HEK293 (cell line): ENCODE measurements at regions not wholly inside any gene's neighbourhood (a gene's known extent, or its start where the extent isn't known, plus 50 kb on each side); places are given as distances from the start of the nearest gene placed in this dataset.

Experiments
- CTCF ChIA-PET: fragments of 350-600 bp; formaldehyde crosslinking; extraction: SDS; loops from one replicate; lab custom pipeline; 2021; ENCODE audit warnings: antibody characterized with exemption; lab: Yijun Ruan, JAX
- POLR2A ChIA-PET: fragments of 300-600 bp; formaldehyde crosslinking; extraction: SDS; loops from one replicate; lab custom pipeline; 2020; ENCODE audit warnings: antibody characterized with exemption, inconsistent platforms; lab: Yijun Ruan, JAX
- H3K27ac ChIP-seq: fragments of 200-500 bp; sonication (Bioruptor generic); 2 replicates; pipeline ENCODE4 v1.5.1; 2014; ENCODE audit warnings: low read depth, low read length, control low read depth, inconsistent platforms; ENCODE audit errors: extremely low read depth
- H3K36me3 ChIP-seq, 2 experiments: fragments of 200-500 bp in 1 of 2; sonication (Bioruptor generic) in 1 of 2; 1 replicate in 1 of 2; 2 replicates in 1 of 2; pipeline ENCODE4 v1.5.1; 2014 to 2017; ENCODE audit warnings: inconsistent platforms in 2 of 2, low read length in 2 of 2; ENCODE audit not compliant: control insufficient read depth in 2 of 2, insufficient read depth in 1 of 2
- H3K4me1 ChIP-seq: fragments of 200-500 bp; sonication (Bioruptor generic); 2 replicates; pipeline ENCODE4 v1.5.1; 2014; ENCODE audit warnings: mild to moderate bottlenecking, low read length, inconsistent platforms; ENCODE audit not compliant: control insufficient read depth, insufficient read depth
- H3K4me3 ChIP-seq: 2 replicates; pipeline ENCODE4 v1.5.1; 2011; ENCODE audit warnings: low read depth, mild to moderate bottlenecking, control low read depth, low read length, moderate library complexity
- H3K9me3 ChIP-seq: fragments of 200-500 bp; sonication (Bioruptor generic); 2 replicates; pipeline ENCODE4 v1.5.1; 2014; ENCODE audit warnings: low read depth, low read length, inconsistent platforms; ENCODE audit not compliant: control insufficient read depth, insufficient read depth
- PRDM1 ChIP-seq: fragments of 450-650 bp; formaldehyde crosslinking; IDR thresholded peaks from 2 replicates; pipeline ENCODE4; 2016; ENCODE audit warnings: missing biosample characterization, missing genetic modification characterization
- PRDM2 ChIP-seq: fragments of 450-650 bp; formaldehyde crosslinking; IDR thresholded peaks from 2 replicates; pipeline ENCODE4 v1.5.1; 2016; ENCODE audit warnings: missing biosample characterization, missing genetic modification characterization, borderline replicate concordance
- REST ChIP-seq: fragments of 450-650 bp; formaldehyde crosslinking; IDR thresholded peaks from 2 replicates; pipeline ENCODE4 v1.5.1; 2016; ENCODE audit warnings: missing biosample characterization, missing genetic modification characterization
- SCRT2 ChIP-seq: fragments of 450-650 bp; formaldehyde crosslinking; IDR thresholded peaks from 2 replicates; pipeline ENCODE4 v1.5.1; 2016; ENCODE audit warnings: missing biosample characterization, missing genetic modification characterization
- SP7 ChIP-seq: fragments of 450-650 bp; formaldehyde crosslinking; IDR thresholded peaks from 2 replicates; pipeline ENCODE4 v1.5.1; 2016; ENCODE audit warnings: missing biosample characterization, missing genetic modification characterization
- ZBTB17 ChIP-seq: fragments of 450-650 bp; formaldehyde crosslinking; IDR thresholded peaks from 2 replicates; pipeline ENCODE4 v1.5.1; 2016; ENCODE audit warnings: missing biosample characterization, missing genetic modification characterization
- ZBTB48 ChIP-seq: fragments of 450-650 bp; formaldehyde crosslinking; IDR thresholded peaks from 2 replicates; pipeline ENCODE4 v1.5.1; 2016; ENCODE audit warnings: missing biosample characterization, missing genetic modification characterization
- ZBTB7A ChIP-seq: fragments of 450-650 bp; formaldehyde crosslinking; IDR thresholded peaks from 2 replicates; pipeline ENCODE4 v1.5.1; 2016; ENCODE audit warnings: low read depth, missing biosample characterization, missing genetic modification characterization
- ZNF121 ChIP-seq: fragments of 450-650 bp; formaldehyde crosslinking; IDR thresholded peaks from 2 replicates; pipeline ENCODE4 v1.5.1; 2016; ENCODE audit warnings: missing biosample characterization, missing genetic modification characterization
- ZNF23 ChIP-seq: fragments of 450-650 bp; formaldehyde crosslinking; IDR thresholded peaks from 2 replicates; pipeline ENCODE4 v1.5.1; 2016; ENCODE audit warnings: missing biosample characterization, missing genetic modification characterization, borderline replicate concordance
- ZNF292 ChIP-seq: fragments of 450-650 bp; formaldehyde crosslinking; IDR thresholded peaks from 2 replicates; pipeline ENCODE4 v1.5.1; 2016; ENCODE audit warnings: low read depth, missing biosample characterization, missing genetic modification characterization, borderline replicate concordance
- ZNF426 ChIP-seq: fragments of 450-650 bp; formaldehyde crosslinking; IDR thresholded peaks from 2 replicates; pipeline ENCODE4 v1.5.1; 2017; ENCODE audit warnings: missing biosample characterization, missing genetic modification characterization, mild to moderate bottlenecking, inconsistent platforms, moderate library complexity
- ZNF518A ChIP-seq: fragments of 450-650 bp; formaldehyde crosslinking; conservative IDR thresholded peaks from 2 replicates; pipeline ENCODE4 v1.5.1; 2016; ENCODE audit warnings: low read depth, missing biosample characterization, missing genetic modification characterization
- ZNF529 ChIP-seq: fragments of 450-650 bp; formaldehyde crosslinking; IDR thresholded peaks from 2 replicates; pipeline ENCODE4 v1.5.1; 2017; ENCODE audit warnings: missing genetic modification characterization, missing biosample characterization; ENCODE audit not compliant: insufficient replicate concordance
- ZNF571 ChIP-seq: fragments of 450-650 bp; formaldehyde crosslinking; IDR thresholded peaks from 2 replicates; pipeline ENCODE4 v1.5.0; 2017; ENCODE audit warnings: missing biosample characterization, missing genetic modification characterization
- ZNF660 ChIP-seq: fragments of 450-650 bp; IDR thresholded peaks from 2 replicates; pipeline ENCODE4 v1.5.1; 2018; ENCODE audit warnings: missing biosample characterization, mild to moderate bottlenecking, missing genetic modification characterization
- ZNF707 ChIP-seq: fragments of 450-650 bp; formaldehyde crosslinking; IDR thresholded peaks from 2 replicates; pipeline ENCODE4 v1.5.1; 2016; ENCODE audit warnings: missing biosample characterization, missing genetic modification characterization
- ZNF777 ChIP-seq: fragments of 450-650 bp; formaldehyde crosslinking; IDR thresholded peaks from 2 replicates; pipeline ENCODE4 v1.5.1; 2017; ENCODE audit warnings: missing biosample characterization, missing genetic modification characterization, borderline replicate concordance
- ZNF785 ChIP-seq: fragments of 450-650 bp; formaldehyde crosslinking; IDR thresholded peaks from 2 replicates; pipeline ENCODE4 v1.5.1; 2016; ENCODE audit warnings: missing biosample characterization, missing genetic modification characterization
- ZSCAN16 ChIP-seq: fragments of 450-650 bp; formaldehyde crosslinking; IDR thresholded peaks from 2 replicates; pipeline ENCODE4 v1.5.1; 2016; ENCODE audit warnings: missing biosample characterization, missing genetic modification characterization
- ZSCAN23 ChIP-seq: fragments of 450-650 bp; formaldehyde crosslinking; IDR thresholded peaks from 2 replicates; pipeline ENCODE4 v1.5.1; 2016; ENCODE audit warnings: missing biosample characterization, missing genetic modification characterization

GRCh38 chr7:50869108-50869725, 86.5 kb upstream of the GRB10 start:
- H3K27ac ChIP-seq = no peak overlapping the region
- TF ChIP-seq ZBTB17 (no peak), ZNF660 (tag by site-specific recombination) (no peak), ZSCAN16 (tag by site-specific recombination) (no peak), ZBTB48 (tag by site-specific recombination) (no peak), ZNF777 (no peak), SCRT2 (no peak), ZNF529 (no peak), PRDM2 (no peak), ZSCAN23 (no peak)
- POLR2A ChIA-PET = no interaction called here
- no peaks in the 10 kb centered on the region for H3K9me3 ChIP-seq
- no peaks in the 10 kb centered on the region for H3K4me1 ChIP-seq
- H3K4me3 ChIP-seq = no peak overlapping the region
- CTCF ChIA-PET = interaction anchor here (0.6 kb wide), 1 partner anchor 38 kb away, joined by 6 read pairs; no protein-coding TSS in a partner anchor
- no peaks in the 10 kb centered on the region for H3K36me3 ChIP-seq

GRCh38 chr7:50868426-50869100, 85.9 kb upstream of the GRB10 start:
- H3K27ac ChIP-seq = no peak overlapping the region
- ChIA-PET POLR2A (no interaction called here), CTCF (interaction anchor here (0.6 kb wide), 1 partner anchor 38 kb away, joined by 6 read pairs; no protein-coding TSS in a partner anchor)
- H3K4me3 ChIP-seq = no peak overlapping the region
- H3K36me3 ChIP-seq = no peaks in the 10 kb centered on the region
- no peaks in the 10 kb centered on the region for H3K9me3 ChIP-seq
- H3K4me1 ChIP-seq = no peaks in the 10 kb centered on the region
- TF ChIP-seq PRDM1 (no peak), ZNF518A (tag by site-specific recombination) (no peak), ZNF121 (tag by site-specific recombination) (no peak), ZBTB7A (tag by site-specific recombination) (no peak), ZNF660 (tag by site-specific recombination) (no peak), REST (tag by site-specific recombination) (no peak), ZNF571 (tag by site-specific recombination) (no peak), ZNF23 (no peak), ZNF785 (tag by site-specific recombination) (no peak), SP7 (tag by site-specific recombination) (no peak), ZNF292 (tag by site-specific recombination) (no peak), ZNF707 (tag by site-specific recombination) (no peak), ZNF426 (no peak)
